ENCODE measurements at regions not wholly inside any gene's neighbourhood (a gene's known extent, or its start where the extent isn't known, plus 50 kb on each side); places are given as distances from the start of the nearest gene placed in this dataset.
"Not testable (repeated sequence)": the region's sequence is repeated elsewhere in the genome, so short reads cannot be mapped to it uniquely, and the experiment has no call there.

DNA sequence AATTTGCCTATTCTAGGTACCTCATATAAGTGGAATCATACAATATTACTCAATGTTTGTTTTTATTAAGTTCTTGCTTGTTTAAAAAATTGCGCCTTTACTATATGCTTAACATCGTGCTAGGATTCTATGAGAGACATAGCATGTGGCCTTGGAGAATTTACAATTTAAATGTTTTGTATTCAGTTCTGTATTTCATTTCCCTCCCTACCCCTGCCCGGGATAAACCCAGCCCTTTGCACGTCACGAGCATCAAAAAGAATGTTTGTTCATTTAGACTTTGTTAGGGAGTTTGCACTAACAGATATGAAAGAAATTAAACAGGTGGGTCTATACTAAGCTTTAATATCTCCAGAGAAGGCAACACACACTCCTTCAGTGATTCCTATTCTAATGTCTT is 75.7 kb downstream of the C18orf54 start:
- DNase-seq: no peak

DNA sequence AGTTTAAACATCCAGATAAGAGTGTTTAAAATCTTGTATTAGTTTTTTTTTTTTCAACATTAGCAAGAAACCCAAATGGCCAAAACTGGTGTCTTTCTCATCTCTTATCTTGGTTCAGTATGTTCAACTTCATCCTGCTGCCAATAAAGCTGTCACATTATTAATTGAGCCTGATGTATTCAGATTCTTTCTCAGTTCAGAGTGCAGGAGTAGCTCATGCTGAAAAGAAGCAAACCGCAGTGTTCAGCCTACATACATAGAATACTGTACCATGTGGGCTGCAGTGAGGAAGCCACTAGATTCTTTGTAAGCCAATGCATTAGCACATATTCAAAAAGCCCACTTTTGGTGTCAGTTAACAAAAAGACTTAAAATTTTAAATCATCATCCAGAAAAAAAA is 76.2 kb downstream of the C18orf54 start:
- no peak for DNase-seq

GRCh38 chr18:54434453-54434852 is 76.7 kb downstream of the C18orf54 start:
- DNase-seq: no peak

GRCh38 chr18:54436501-54436900 is 78.8 kb downstream of the C18orf54 start:
- DNase-seq: no peak

- no peak for DNase-seq
Measured at GRCh38 chr18:54440292-54440691, 82.6 kb downstream of the C18orf54 start.

DNA sequence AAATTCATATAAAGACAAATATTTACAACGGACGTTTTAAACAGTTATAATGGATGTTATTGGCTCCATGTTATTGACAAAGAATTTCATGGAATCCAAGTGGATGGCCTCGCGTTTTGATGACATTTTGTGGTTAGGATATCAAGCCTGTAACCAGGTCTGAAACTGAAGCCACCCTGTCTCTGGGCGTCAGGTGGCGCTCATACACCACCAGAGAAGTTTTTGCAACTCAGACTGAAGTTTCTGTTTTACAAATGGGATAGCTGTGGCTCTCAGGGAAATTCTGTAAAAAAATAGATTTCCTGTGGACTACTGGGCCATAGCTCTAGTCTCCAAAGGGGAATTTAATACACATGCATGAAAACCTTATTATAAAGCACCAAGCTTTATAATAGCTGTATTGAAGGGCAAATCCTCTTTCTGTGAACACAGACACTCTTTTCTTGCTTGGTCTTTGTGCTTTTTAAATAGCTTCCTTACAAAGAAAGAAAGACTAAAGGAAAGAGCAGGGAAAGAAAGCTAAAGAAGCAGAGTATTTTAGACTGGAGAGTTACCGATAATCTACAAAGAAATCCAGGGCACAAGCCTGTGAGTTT is 86.7 kb downstream of the C18orf54 start:
- peak; percentile 51 for DNase-seq

DNA sequence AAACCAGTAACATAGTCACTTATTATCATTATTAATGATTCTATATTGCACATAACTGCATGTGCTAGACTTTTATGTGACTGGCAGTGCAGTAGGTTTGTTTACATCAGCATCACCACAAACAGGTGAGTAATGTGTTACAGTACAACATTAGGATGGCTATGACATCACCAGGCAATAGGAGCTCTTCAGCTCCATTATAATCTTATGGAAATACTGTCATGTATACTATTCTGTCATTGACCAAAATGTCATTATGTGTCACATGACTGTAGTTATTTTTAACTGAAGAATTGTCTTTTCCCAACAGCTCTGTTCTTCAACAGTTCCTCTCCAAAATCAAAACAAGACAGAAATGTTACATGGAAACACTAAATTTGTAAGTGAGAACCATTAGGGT is 96.3 kb downstream of the C18orf54 start:
- no peak for DNase-seq

GRCh38 chr18:54465502-54465901 is 107.8 kb downstream of the C18orf54 start:
- no peak for DNase-seq

GRCh38 chr18:54466248-54467005 is 108.7 kb downstream of the C18orf54 start:
- no peak for DNase-seq

DNA sequence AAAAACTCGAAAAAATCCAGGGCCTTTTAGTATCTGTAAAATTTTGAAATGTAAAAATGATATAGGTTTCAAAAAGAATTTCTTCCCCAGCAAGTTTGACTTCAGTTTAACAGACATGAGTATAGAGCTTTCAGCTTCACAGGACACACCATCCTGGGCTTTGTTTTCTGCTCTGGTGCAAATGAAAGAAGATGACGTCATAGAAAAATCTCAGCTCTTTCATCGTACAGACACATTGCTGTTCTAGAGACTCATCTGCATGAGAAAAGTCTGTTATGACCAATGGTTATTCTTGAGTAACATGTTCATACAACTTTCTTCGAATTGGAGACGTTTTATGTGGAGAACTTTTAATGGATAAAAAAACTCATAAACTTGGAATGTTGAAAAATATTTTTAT is 111.7 kb upstream of the DYNAP start:
- no peak for DNase-seq

- DNase-seq: no peak
Measured at GRCh38 chr18:54480616-54481015, 110.4 kb upstream of the DYNAP start.

- not testable (repeated sequence) for DNase-seq
Measured at GRCh38 chr18:54502451-54502850, 88.6 kb upstream of the DYNAP start.

DNA sequence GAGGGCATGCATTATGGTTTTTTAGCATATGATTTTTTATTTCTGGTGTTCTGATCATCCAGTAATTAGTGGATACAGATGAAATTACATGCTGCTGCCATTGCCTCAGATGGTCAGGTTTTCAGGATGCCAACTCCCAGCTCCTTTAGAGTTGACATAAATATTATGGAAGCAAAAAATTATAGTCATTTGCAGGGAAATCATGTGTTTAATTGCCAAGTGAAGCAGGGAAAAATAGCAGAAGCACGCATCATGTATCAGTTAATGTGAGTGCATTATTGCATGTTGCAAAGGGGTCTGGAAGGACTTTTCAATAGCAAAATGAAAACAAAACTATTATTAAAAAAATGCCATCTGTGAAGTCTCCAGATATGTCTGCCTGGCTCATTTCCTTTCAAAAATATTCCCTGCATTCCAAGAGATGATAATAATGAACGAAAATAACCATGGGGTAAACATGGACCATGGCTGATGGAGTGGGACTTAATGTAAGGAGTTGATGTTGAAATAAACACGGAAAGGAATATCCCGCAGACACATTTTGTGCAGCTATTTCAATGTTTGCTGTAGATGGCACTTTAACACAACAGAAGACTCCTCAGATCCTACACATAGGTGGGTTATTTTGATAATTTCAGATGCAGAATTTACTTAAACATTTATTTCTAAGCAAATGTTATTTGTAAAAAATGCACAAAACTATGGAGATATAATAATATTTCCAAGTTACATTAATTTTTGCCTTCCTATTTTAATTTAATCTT is 87.7 kb upstream of the DYNAP start:
- DNase-seq: no peak

GRCh38 chr18:54506516-54507261 is 84.4 kb upstream of the DYNAP start:
- no peak for DNase-seq

DNA sequence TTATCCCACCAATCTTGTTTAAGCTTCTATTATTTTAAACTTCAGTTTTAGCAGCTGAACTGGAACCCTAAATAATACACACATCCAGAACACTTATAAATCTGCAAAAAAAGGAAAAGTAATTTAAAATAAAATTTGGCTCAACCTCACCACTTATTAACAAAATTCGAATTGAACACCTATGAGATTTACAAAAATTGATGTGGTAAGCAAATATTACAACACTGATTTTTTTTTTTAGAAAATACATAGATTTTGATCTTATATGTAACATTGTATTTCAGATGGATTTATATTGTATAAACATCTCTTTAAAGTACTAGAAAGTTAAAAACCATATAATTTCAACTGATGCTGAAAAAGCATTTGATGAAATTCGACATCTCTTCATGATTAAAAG is 81.3 kb upstream of the DYNAP start:
- no peak for DNase-seq

- no peak for DNase-seq
Measured at GRCh38 chr18:54515149-54515548, 75.9 kb upstream of the DYNAP start.

DNA sequence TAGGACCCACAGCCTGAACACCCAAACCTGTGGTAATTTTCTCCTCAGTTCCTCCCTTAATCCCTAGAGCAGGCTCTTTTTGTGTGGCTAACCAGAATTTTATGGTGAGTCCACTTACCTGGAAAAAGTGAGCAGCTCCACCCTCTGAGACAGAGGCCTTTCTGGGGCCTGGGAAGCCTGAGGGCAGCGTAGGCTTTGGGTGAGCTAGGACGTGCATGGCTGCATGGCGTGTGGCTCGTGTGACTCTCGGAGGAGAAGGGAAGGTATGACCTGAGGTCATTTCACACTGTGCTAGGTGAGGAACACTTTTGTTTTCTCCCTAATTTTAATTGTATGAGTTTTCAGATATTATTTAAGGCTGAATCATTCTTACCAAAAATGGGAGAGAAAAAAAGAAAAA is 73.5 kb upstream of the DYNAP start:
- DNase-seq: no peak

DNA sequence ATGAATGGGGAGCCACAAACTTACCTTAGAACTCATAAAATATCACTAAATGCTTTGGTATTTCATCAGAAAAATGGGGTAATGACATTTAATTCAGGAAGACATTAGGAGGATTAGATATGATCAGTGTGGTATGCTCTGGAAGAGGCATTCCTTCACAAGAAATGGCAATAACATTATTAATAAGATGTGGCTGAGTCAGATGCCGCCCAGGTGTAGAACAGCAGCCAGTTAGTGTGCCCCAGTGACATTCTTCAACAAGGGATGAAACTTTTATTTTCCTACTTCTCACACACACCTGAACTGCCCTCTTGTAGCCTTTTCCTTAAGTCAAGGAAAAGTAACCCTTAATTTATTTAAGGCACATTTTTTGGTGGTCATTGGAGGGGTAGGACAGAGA is 69.2 kb upstream of the DYNAP start:
- DNase-seq: no peak

DNA sequence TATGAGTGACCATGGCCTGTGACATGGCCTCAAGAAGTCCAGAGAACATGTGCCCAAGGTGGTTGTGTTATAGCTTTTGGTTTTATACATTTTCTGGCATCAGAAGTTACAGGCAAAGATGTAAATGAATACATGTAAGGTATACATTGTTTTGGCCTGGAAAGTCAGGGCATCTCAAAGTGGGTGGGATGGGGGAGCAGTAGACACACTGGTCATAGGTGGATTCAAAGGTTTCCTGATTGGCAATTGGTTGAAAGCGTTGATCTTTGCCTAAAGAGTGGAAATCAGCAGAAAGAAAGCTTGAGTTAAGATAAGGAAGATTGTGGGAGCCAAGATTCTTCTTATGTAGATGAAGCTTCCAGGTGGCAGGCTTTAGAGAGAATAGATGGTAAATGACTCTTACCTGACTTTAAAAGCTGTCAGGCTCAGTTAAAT is 62.1 kb upstream of the DYNAP start:
- no peak for DNase-seq

DNA sequence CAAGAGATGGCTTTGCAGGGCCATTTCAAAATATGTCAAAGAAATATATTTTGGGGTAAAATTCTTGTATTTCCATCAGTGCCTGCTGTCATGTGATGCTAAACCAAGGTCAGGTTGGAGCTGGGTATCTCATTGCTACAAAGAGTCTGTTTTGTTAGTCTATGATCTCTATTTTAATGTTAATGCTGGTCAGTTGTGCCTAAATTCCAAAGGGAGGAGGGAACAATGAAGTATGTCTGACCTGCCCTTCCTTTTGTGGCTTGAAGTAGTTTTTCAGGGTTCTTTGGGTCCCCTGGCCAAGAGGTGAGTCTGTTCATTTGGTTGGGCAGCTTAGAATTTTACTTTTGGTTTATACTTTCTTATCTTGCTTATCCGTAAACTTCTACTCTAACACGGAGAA is 61.6 kb upstream of the DYNAP start:
- DNase-seq: no peak

DNA sequence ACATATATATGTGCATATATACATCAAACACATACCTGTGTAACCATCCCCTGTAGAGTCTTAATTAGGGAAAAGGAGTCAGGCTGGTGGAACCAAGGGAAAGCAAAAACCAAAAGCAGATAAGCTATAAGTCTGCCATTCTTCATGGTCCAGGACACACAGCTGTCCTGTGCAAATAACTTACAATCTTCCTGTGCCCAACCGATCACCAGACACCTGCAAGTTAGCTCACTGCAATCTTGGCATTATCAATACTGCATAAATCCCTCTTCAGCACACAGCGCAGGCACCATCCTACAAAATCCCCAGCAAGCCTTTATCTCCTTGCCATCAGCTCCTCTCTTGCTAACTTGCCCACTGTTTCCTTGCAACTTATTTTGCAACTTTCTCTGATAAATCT is 60.8 kb upstream of the DYNAP start:
- DNase-seq: no peak

DNA sequence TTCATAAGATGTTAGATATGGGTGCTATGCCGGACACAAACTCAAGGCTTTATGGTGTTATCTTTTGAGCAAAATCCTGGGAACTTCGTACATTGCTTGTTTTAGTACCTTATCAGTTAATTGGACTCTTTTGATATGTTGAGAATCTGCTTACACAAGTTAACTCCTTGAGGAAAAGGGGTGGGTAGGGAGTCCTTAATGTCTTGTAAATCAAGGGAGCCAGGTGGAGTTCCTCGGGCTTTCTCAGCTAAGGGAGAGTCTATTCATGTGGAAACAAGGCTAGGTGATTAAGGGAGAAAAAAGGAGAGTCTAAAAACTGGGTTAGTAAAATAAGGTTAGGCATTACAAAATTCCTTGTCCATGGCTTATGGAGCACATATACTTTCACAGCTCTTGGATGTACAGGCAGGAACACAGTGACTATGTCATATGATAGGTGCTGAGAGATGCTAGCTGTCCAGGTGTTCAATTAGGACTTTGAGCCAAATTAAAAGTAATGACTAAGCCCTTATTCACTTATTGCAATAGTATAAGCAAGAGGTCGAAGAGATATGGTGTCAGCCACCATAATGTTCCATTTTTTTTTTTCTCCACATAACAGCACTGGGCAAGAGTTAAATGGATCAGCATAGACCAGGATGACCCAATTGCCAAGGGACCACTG is 59.5 kb upstream of the DYNAP start:
- DNase-seq: no peak

DNA sequence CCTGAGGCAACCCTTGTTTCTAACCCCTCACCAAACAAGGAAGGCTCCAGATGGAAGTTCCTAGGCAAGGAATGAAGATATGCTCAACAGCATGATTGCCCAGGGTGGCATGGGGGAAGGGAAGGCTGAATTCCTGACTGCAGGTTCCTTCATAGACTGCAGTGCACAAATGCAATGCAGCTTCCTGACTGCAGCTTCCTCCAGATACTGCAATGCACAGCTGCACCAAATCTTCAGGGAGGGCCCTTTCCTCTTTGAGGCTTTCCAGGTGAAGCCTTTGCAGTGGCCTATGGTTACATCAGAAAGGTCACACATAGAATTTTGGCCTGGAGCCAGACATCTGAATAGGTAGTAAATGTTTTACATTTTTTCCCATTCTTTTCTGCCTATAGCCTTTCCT is 58.8 kb upstream of the DYNAP start:
- DNase-seq: no peak

All from hindlimb muscle (tissue), 1 donor.